Epithelial cell of esophagus (primary cell): ENCODE measurements at regions not wholly inside any gene's neighbourhood (a gene's known extent, or its start where the extent isn't known, plus 50 kb on each side); places are given as distances from the start of the nearest gene placed in this dataset.
"Not testable (repeated sequence)": the region's sequence is repeated elsewhere in the genome, so short reads cannot be mapped to it uniquely, and the experiment has no call there.

Experiments
- DNase-seq: peaks from one replicate; pipeline ENCODE4 v3.0.0; 2010; ENCODE audit warnings: low read depth
- H3K4me3 ChIP-seq: 2 replicates; pipeline ENCODE4 v1.5.1; 2011; ENCODE audit warnings: mild to moderate bottlenecking, low read length, control low read depth
- TF ChIP-seq, protein P1 (sequence below): IDR thresholded peaks from 2 replicates; pipeline ENCODE4 v1.5.1; 2011; ENCODE audit warnings: low read depth, mild to moderate bottlenecking, low read length, control low read depth, inconsistent platforms; ENCODE audit not compliant: insufficient read depth; ENCODE audit errors: missing control alignments

DNA sequence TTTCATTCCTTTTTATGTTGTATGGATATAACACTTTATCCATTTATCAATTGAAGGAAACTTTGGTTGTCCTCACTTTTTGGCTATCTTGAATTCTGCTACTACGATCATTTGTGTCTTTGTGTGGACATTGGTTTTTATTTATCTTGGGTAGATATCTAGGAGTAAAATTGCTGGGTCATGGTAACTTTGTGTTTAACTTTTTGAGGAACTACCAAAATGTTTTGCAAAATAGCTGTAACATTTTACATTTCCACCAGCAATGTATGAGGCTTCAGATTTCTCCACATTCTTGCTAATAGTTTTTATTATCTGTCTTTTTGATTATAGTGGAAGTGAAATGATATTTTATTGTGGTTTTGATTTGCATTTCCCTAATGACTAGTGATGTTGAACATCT is 55.6 kb downstream of the TLNRD1 start:
- TF ChIP-seq, protein P1, sequence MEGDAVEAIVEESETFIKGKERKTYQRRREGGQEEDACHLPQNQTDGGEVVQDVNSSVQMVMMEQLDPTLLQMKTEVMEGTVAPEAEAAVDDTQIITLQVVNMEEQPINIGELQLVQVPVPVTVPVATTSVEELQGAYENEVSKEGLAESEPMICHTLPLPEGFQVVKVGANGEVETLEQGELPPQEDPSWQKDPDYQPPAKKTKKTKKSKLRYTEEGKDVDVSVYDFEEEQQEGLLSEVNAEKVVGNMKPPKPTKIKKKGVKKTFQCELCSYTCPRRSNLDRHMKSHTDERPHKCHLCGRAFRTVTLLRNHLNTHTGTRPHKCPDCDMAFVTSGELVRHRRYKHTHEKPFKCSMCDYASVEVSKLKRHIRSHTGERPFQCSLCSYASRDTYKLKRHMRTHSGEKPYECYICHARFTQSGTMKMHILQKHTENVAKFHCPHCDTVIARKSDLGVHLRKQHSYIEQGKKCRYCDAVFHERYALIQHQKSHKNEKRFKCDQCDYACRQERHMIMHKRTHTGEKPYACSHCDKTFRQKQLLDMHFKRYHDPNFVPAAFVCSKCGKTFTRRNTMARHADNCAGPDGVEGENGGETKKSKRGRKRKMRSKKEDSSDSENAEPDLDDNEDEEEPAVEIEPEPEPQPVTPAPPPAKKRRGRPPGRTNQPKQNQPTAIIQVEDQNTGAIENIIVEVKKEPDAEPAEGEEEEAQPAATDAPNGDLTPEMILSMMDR: no peak

DNA sequence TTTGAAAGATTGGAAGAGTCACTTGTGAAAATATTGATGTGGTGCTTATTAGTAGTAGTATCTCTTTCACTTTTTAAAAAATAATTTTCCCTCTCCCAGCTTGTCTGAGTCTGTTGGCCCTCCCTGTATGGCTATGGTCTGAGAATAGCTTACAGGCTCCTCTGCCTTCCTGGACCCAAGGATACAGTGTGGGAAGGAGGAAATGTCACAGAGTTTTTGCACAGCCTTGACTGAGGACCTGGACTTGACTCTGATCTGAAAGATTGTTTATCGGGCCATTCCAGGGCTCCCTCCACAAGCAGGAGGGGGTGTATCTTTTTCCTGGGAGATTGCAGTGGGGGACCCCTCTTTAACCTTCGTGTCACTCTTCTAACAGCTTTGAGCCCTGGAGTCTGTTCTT is 59.7 kb downstream of the TLNRD1 start:
- no peak for DNase-seq
- no peak overlapping the region for H3K4me3 ChIP-seq
- TF ChIP-seq, protein P1: no peak

More for the DNA sequence above, 55.6 kb downstream of the TLNRD1 start:
- H3K4me3 ChIP-seq: no peak overlapping the region
- no peak for DNase-seq

DNA sequence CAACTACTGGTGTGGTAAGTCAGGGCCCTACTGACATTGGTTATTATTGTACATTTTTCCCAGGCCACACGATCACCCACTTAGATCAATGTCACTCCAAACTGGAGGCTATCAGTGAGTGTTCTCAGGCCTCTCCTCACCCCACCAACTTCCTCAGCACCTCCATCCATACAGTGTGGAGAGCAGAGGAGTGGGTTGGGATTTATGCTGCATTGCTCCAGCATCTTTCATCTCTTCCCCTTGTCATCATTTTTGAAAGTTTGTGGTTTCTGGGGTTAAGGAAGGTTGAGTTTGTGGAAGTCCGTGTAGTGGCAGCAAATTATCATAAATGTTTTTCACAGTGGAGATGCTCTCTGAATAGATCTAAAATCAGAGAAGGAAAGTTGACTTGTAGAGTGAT is 60.2 kb downstream of the TLNRD1 start:
- DNase-seq: no peak
- TF ChIP-seq, protein P1: no peak
- H3K4me3 ChIP-seq: no peak overlapping the region

DNA sequence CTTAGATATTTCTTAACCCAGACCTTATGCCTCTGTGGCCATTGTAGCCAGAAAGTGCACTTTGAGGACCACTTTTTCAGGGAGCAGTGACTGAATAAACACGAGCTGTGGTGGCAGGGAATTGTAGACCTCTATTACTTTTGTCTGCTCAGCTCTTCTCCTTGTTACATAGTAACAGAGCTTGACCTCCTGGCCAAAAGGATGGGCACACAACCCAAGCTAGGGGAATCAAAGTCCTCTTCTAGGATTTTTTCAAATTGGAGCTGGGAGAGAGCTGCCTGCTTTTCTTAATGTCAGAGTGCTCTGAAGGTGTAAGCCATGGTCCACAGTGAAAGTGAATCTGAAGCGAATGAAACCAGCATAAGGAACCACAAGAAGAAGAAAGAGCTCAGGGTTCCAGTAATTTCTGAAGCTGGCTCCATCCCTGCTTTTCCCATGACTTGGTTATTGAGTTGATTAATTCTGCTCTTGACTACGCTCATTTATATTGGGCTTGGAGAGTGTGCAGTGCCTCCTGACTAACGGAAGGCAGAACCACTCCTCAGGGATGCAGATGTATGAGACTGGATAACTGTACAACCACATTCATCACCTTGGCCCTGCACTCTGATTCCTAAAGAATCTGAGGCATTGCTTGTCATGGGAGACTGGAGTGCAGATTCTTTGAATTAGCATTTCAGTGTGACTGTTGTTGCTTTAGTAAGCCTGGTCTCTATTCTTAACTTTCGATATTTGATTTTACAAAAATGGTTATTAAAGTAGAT is 60.9 kb downstream of the TLNRD1 start:
- DNase-seq: no peak
- TF ChIP-seq, protein P1: no peak
- H3K4me3 ChIP-seq: no peak overlapping the region

DNA sequence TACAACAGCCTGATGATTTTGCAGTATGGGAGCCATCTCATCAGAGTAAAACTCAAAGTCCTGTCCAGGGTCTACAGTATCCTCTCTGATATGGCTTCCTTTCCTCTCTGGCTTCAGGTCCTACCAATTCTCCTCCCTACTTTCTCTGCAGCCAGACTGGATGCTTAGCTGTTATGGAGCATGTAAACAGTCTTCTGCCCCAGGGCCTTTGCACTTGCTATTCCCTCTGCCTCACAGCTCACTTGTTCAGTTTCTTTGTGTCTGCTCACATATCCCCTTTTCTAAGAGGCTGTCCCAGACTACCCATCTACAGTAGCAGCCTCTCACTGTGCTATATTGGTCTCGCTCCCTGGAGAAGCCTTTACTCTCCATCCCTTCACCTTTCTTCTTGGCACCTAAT is 62.2 kb downstream of the TLNRD1 start:
- TF ChIP-seq, protein P1: no peak
- no peak overlapping the region for H3K4me3 ChIP-seq
- DNase-seq: no peak

DNA sequence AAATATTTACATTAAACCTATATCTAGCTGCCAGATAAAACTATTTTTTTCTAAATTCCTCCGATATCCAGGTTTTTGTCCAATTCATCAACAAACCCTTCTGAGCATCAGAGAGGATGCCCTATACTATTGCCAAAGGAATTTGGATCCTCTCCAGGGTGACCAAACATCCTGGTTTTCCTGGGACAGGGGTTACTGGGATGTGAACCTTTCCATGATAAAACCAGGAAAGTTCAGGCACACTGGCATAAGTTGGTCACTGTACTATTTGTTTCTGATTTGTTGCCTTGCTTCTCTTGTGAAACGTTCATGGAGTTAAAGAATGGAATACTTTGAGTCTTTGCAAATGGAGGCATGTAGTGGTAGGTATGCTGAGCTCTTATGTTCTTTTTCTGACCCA is 63.5 kb downstream of the TLNRD1 start:
- TF ChIP-seq, protein P1: no peak
- no peak overlapping the region for H3K4me3 ChIP-seq
- no peak for DNase-seq

DNA sequence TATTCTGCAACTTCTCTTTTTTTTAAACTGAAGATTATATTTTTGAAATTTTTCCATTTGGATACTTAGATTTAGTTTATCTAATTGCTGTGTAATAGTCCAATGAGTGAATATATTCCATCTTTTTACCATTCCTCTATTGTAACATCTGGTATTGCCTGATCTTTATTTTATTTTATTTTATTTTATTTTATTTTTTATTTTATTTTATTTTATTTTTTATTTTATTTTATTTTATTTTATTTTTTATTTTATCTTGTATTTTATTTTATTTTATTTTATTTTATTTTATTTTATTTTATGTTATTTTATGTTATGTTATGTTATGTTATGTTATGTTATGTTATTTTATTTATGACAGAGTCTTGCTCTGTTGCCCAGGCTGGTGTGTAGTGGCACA is 66.5 kb upstream of the CFAP161 start:
- not testable (repeated sequence) for DNase-seq, H3K4me3 ChIP-seq
